Gastroesophageal sphincter (tissue), 4 donors: ENCODE measurements at regions not wholly inside any gene's neighbourhood (a gene's known extent, or its start where the extent isn't known, plus 50 kb on each side); places are given as distances from the start of the nearest gene placed in this dataset.

Experiments
- ATAC-seq: fragments of 150-250 bp; one replicate; pipeline ENCODE4 v1.9.1; 2016; ENCODE audit warnings: mild to moderate bottlenecking, moderate library complexity
- H3K27ac ChIP-seq, 4 donors: fragments of 200-600 bp; sonication (generic) in 3 of 4; 1 replicate in 3 of 4; 2 replicates in 1 of 4; pipeline ENCODE4 v1.5.1; 2016 to 2019
- H3K27me3 ChIP-seq: fragments of 200-600 bp; sonication (generic); one replicate; pipeline ENCODE4 v1.5.1; 2019
- H3K36me3 ChIP-seq, 2 donors: fragments of 200-600 bp; sonication (generic); one replicate each; pipeline ENCODE4 v1.5.1; 2019; ENCODE audit warnings: control low read depth in 1 of 2
- H3K4me1 ChIP-seq, 3 donors: fragments of 200-600 bp; sonication (generic); 1 replicate in 2 of 3; 2 replicates in 1 of 3; pipeline ENCODE4 v1.5.1; 2016 to 2019; ENCODE audit warnings: control low read depth in 2 of 3
- H3K4me3 ChIP-seq, 2 donors: fragments of 200-600 bp; sonication (generic); one replicate each; pipeline ENCODE4 v1.5.1; 2019; ENCODE audit warnings: mild to moderate bottlenecking in 1 of 2, moderate library complexity in 1 of 2
- H3K9me3 ChIP-seq, 3 donors: fragments of 200-600 bp; sonication (generic); one replicate each; pipeline ENCODE4 v1.5.1; 2017 to 2019; ENCODE audit warnings: control low read depth in 2 of 3
- EP300 ChIP-seq: sonication (generic); formaldehyde crosslinking; IDR thresholded peaks from one replicate; pipeline ENCODE4 v1.6.1; 2017; ENCODE audit warnings: antibody characterized with exemption, mild to moderate bottlenecking
- POLR2A ChIP-seq, 2 donors: fragments of 450-650 bp; IDR thresholded peaks; one replicate each; pipeline ENCODE4 v1.6.1; 2017; ENCODE audit warnings: antibody characterized with exemption in 2 of 2, mild to moderate bottlenecking in 2 of 2, moderate library complexity in 1 of 2
- POLR2AphosphoS5 ChIP-seq: sonication (generic); formaldehyde crosslinking; IDR thresholded peaks from one replicate; pipeline ENCODE4 v1.6.1; 2017; ENCODE audit warnings: antibody characterized with exemption
- WGBS, 2 donors: methylation state at CpG; one replicate each; pipeline ENCODE4 v1.1.5; 2018; ENCODE audit warnings: low coverage in 1 of 2; 5-methylcytosine and 5-hydroxymethylcytosine counted together
- TF ChIP-seq, protein P1 (sequence below), 4 experiments: fragments of 200-600 bp in 2 of 4; fragments of 450-650 bp in 2 of 4; sonication (generic) in 1 of 4; IDR thresholded peaks; one replicate each; pipeline ENCODE4 v1.5.1; 2017 to 2019; ENCODE audit warnings: antibody characterized with exemption in 4 of 4, mild to moderate bottlenecking in 2 of 4, moderate library complexity in 2 of 4

DNA sequence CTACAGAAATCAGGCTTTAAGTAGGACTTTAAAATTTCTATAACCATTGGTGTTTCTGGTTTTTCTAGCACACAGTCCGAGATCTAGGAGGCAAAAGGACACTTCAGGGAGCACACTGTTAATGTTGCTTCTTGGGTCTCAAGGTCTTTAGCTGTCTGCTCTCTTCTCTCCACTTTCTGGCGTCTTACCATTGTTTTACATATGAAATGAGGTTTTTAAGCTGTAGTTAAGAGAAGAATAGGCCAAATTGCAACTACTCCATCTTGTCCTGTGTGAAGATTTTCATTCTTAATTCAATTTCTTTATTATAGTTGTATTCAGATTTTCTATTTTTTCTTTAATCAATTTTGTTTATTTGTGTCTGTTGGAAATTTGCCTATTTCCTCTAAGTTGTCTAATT lies 151.4 kb downstream of the WNT7A start:
- Histone ChIP-seq H3K9me3 (peaks cover 0 to 5% (median 0%) of the 10 kb centered on the region in 3 donors), H3K4me1 (no peaks in the 10 kb centered on the region), H3K36me3 (no peaks in the 10 kb centered on the region), H3K4me3 (no peak overlapping the region), H3K27me3 (peaks cover 11% of the 10 kb centered on the region), H3K27ac (no peak overlapping the region)
- TF ChIP-seq POLR2A (IDR thresholded peaks at IDR 0.05): no peak
- ATAC-seq: no peak
- WGBS, 2 donors: 34 to 51% methylated on average over 2 of the region's 2 CpGs

GRCh38 chr3:13727890-13728289 lies 152.0 kb downstream of the WNT7A start:
- H3K27ac ChIP-seq: no peak overlapping the region
- H3K36me3 ChIP-seq: no peaks in the 10 kb centered on the region
- 75% methylated on average over 3 of the region's 8 CpGs; no CpG with 5 or more reads in 1 of the 2 donors for WGBS, 2 donors
- ATAC-seq: no peak
- peaks cover 0 to 11% (median 0%) of the 10 kb centered on the region in 3 donors for H3K9me3 ChIP-seq
- TF ChIP-seq EP300 (no peak), POLR2A (IDR thresholded peaks at IDR 0.05) (no peak), POLR2AphosphoS5 (no peak)
- TF ChIP-seq, protein P1, sequence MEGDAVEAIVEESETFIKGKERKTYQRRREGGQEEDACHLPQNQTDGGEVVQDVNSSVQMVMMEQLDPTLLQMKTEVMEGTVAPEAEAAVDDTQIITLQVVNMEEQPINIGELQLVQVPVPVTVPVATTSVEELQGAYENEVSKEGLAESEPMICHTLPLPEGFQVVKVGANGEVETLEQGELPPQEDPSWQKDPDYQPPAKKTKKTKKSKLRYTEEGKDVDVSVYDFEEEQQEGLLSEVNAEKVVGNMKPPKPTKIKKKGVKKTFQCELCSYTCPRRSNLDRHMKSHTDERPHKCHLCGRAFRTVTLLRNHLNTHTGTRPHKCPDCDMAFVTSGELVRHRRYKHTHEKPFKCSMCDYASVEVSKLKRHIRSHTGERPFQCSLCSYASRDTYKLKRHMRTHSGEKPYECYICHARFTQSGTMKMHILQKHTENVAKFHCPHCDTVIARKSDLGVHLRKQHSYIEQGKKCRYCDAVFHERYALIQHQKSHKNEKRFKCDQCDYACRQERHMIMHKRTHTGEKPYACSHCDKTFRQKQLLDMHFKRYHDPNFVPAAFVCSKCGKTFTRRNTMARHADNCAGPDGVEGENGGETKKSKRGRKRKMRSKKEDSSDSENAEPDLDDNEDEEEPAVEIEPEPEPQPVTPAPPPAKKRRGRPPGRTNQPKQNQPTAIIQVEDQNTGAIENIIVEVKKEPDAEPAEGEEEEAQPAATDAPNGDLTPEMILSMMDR (IDR thresholded peaks at IDR 0.05): no peak
- H3K27me3 ChIP-seq: peaks cover 11% of the 10 kb centered on the region
- H3K4me3 ChIP-seq: no peak overlapping the region
- no peaks in the 10 kb centered on the region for H3K4me1 ChIP-seq

GRCh38 chr3:13723676-13724207 lies 156.1 kb downstream of the WNT7A start:
- Histone ChIP-seq H3K4me3 (no peak overlapping the region), H3K27ac (no peak overlapping the region), H3K36me3 (no peaks in the 10 kb centered on the region), H3K4me1 (no peaks in the 10 kb centered on the region), H3K9me3 (peaks cover 0 to 11% (median 0%) of the 10 kb centered on the region in 3 donors), H3K27me3 (no peaks in the 10 kb centered on the region)
- TF ChIP-seq POLR2A (IDR thresholded peaks at IDR 0.05) (no peak), POLR2AphosphoS5 (no peak), EP300 (no peak)
- TF ChIP-seq, protein P1 (IDR thresholded peaks at IDR 0.05): no peak
- 90 to 96% methylated on average over 3 of the region's 4 CpGs for WGBS, 2 donors
- no peak for ATAC-seq

DNA sequence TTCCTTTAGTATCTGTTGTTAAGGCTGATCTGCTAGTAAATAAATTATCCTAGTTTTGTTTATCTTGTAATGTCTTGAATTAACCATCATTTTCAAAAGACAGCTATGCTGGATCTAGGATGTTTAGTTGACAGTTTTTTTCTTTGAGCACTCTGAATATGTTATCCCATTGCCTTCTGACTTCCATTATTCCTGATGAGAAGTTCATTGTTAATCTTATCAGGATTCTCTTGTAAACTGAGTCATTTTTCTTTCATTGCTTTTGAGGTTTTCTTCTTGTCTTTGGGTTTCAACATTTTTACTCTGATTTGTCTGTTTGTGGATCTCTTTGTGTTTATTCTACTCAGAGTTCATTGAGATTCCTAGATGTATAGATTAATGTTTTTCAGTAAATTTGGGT lies 157.7 kb downstream of the WNT7A start:
- no peak overlapping the region for H3K4me3 ChIP-seq
- peaks cover 0 to 11% (median 0%) of the 10 kb centered on the region in 3 donors for H3K9me3 ChIP-seq
- TF ChIP-seq EP300 (no peak), POLR2AphosphoS5 (no peak), POLR2A (IDR thresholded peaks at IDR 0.05) (no peak)
- TF ChIP-seq, protein P1 (IDR thresholded peaks at IDR 0.05): no peak
- no peaks in the 10 kb centered on the region for H3K27me3 ChIP-seq
- no peak overlapping the region for H3K27ac ChIP-seq
- no peaks in the 10 kb centered on the region for H3K36me3 ChIP-seq
- H3K4me1 ChIP-seq: no peaks in the 10 kb centered on the region
- no peak for ATAC-seq

- WGBS, 2 donors: 72 to 80% methylated on average over 1 to 2 of the region's 7 CpGs
- Histone ChIP-seq H3K4me3 (no peak overlapping the region), H3K4me1 (no peaks in the 10 kb centered on the region), H3K9me3 (peaks cover 0 to 19% (median 0%) of the 10 kb centered on the region in 3 donors), H3K27ac (no peak overlapping the region), H3K27me3 (no peaks in the 10 kb centered on the region), H3K36me3 (no peaks in the 10 kb centered on the region)
- TF ChIP-seq, protein P1 (IDR thresholded peaks at IDR 0.05): no peak
- TF ChIP-seq EP300 (no peak), POLR2A (IDR thresholded peaks at IDR 0.05) (no peak), POLR2AphosphoS5 (no peak)
- no peak for ATAC-seq
Measured at GRCh38 chr3:13718436-13718835, 161.4 kb downstream of the WNT7A start.
